ENCODE measurements at regions not wholly inside any gene's neighbourhood (a gene's known extent, or its start where the extent isn't known, plus 50 kb on each side); places are given as distances from the start of the nearest gene placed in this dataset.

DNA sequence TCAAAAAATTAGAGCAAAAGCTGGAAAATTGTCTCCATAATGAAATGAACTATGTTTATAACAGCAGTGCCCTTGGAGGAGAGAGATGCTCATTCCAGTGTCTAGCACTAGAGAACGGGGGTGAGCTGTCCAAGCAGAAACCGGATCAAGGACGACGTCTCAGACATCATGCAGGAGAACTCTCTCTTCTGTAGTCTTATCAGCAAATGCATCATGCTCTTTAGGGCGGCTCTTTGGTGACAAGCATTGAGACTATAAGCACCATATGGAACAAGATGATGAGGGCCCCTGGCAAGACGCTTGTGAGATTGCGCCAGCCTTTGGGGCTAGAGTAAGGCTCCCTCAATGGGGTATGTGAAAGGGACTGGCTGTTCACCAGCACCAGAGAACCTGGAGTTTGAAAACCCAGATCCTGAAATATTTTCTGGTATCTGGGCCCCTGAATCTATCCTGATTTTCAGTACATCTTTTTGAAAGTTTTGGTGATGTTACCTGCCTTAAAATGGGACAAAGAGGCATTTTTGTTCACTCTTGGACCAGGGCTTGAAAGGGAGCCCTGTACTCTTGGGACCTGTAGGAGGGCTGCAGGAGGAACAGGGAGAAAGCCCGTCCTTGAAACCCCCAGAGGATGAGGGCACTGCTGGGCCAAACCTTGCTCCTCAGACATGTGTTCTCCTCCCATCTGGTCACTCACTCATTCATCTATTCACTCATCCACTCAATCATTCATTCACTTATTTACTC lies 127.6 kb downstream of the TTLL2 start:
- TF ChIP-seq, protein P1, sequence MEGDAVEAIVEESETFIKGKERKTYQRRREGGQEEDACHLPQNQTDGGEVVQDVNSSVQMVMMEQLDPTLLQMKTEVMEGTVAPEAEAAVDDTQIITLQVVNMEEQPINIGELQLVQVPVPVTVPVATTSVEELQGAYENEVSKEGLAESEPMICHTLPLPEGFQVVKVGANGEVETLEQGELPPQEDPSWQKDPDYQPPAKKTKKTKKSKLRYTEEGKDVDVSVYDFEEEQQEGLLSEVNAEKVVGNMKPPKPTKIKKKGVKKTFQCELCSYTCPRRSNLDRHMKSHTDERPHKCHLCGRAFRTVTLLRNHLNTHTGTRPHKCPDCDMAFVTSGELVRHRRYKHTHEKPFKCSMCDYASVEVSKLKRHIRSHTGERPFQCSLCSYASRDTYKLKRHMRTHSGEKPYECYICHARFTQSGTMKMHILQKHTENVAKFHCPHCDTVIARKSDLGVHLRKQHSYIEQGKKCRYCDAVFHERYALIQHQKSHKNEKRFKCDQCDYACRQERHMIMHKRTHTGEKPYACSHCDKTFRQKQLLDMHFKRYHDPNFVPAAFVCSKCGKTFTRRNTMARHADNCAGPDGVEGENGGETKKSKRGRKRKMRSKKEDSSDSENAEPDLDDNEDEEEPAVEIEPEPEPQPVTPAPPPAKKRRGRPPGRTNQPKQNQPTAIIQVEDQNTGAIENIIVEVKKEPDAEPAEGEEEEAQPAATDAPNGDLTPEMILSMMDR (IDR thresholded peaks at IDR 0.05): no peak
- ATAC-seq (no peak), FAIRE-seq (no peak), DNase-seq (no peak)
- WGBS, 2 donors: 72 to 83% methylated on average over 8 of the region's 8 CpGs
- intact Hi-C loops (cut with DNase I): no loop called here
- no peaks in the 10 kb centered on the region for H3K27me3 ChIP-seq
- H3K9me3 ChIP-seq: no peaks in the 10 kb centered on the region
- H3K36me3 ChIP-seq: no peaks in the 10 kb centered on the region
- no peak overlapping the region for H3K27ac ChIP-seq
- no peak overlapping the region for H3K4me3 ChIP-seq
- no peaks in the 10 kb centered on the region for H3K4me1 ChIP-seq

DNA sequence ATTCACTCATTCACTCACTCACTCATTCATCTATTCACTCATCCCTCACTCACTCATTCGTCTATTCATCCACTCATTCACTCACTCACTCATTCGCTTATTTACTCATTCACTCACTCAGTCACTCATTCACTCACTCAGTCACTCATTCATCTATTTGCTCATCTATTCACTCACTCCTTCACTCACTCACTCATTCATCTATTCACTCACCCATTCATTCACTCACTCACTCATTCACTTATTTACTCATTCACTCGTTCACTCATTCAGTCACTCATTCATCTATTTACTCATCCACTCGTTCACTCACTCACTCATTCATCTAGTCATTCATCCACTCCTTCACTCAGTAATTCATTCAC lies 128.2 kb downstream of the TTLL2 start:
- FAIRE-seq (no peak), ATAC-seq (no peak), DNase-seq (no peak)
- Histone ChIP-seq H3K4me3 (no peak overlapping the region), H3K36me3 (no peaks in the 10 kb centered on the region), H3K27ac (no peak overlapping the region), H3K4me1 (no peaks in the 10 kb centered on the region), H3K27me3 (no peaks in the 10 kb centered on the region), H3K9me3 (no peaks in the 10 kb centered on the region)
- intact Hi-C loops (cut with DNase I): no loop called here
- TF ChIP-seq, protein P1 (IDR thresholded peaks at IDR 0.05): no peak
- WGBS, 2 donors: 78 to 89% methylated on average over 4 of the region's 4 CpGs

DNA sequence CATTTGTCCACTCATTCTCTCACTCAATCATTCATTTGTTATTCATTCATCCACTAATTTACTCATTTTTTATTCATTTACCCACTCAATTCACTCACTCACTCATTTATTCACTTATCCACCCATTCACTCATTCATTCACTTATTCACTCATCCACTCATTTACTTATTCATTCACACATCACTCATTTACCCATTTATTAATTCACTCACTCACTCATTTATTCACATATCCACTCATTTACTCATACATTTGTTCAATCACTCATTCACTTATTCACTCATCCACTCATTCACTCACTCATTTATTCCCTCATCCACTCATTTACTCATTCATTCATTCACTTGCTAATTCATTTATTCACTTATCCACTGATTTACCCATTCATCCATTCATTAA lies 129.1 kb downstream of the TTLL2 start:
- no peaks in the 10 kb centered on the region for H3K9me3 ChIP-seq
- no peak overlapping the region for H3K27ac ChIP-seq
- TF ChIP-seq, protein P1 (IDR thresholded peaks at IDR 0.05): no peak
- FAIRE-seq (no peak), ATAC-seq (no peak), DNase-seq (no peak)
- no peaks in the 10 kb centered on the region for H3K4me1 ChIP-seq
- H3K4me3 ChIP-seq: no peak overlapping the region
- intact Hi-C loops (cut with DNase I): no loop called here
- H3K27me3 ChIP-seq: no peaks in the 10 kb centered on the region
- H3K36me3 ChIP-seq: no peaks in the 10 kb centered on the region

DNA sequence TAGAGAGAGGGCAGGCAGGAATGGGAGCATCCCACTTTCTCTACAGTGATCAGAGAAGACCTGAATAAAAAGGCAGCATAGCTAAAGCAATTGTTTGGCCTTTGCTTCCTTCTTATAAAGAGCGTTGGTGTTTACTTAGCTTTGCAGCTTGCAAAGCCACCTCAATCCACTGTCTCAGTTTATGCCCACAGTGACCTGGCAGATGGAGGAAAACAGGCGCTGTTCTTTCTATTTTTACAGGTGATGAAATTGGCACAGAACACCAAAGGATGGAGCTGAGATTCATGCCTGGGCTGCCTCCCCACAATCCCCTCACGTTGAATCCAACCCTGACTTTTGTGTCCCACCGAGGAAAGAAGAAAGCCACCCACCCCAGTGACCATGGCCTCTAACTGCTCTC lies 130.5 kb downstream of the TTLL2 start:
- intact Hi-C loops (cut with DNase I): no loop called here
- no peak for DNase-seq
- no peaks in the 10 kb centered on the region for H3K9me3 ChIP-seq
- TF ChIP-seq, protein P1 (IDR thresholded peaks at IDR 0.05): no peak
- WGBS, 2 donors: 54 to 65% methylated on average over 4 of the region's 4 CpGs
- no peak overlapping the region for H3K4me3 ChIP-seq
- FAIRE-seq: no peak
- H3K4me1 ChIP-seq: no peaks in the 10 kb centered on the region
- no peak for ATAC-seq
- no peaks in the 10 kb centered on the region for H3K36me3 ChIP-seq
- no peaks in the 10 kb centered on the region for H3K27me3 ChIP-seq
- H3K27ac ChIP-seq: no peak overlapping the region

DNA sequence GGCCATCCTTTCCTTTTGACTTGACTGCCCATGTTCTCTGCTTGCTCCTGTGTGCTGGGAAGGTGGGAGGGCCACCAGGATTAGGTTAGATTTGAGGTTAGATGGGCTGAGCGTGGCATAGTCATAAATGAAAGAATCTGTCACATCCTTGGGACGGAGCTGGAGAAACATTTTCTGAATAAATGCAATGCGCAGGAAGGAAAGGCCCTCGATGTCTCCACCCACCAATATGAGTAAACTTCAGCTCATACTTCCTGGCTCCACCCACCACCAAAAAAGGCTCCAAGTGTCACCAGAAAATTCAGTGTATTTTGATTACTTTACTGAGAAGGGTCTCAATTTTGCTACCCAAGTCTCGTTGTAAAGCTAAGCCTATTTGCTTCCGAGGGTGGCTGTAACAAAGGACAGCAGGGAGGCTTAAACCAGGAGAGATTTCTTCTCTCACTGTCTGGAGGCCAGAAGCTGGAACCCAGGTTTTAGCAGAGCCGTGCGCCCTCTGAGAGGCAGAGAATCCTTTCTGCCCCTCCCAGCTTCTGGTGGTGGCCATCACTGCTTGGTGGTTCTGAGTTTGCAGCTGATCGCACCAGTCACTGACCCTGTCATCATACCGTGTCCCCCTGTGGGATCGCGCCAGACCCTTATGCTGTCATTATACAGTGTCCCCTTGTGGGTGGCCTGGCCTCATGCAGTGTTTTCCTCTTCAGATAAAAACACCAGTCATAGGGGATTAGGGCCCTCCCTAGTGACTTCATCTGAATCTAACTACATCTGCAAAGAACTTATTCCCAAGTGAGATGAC lies 137.8 kb downstream of the TTLL2 start:
- Histone ChIP-seq H3K4me1 (no peaks in the 10 kb centered on the region), H3K9me3 (no peaks in the 10 kb centered on the region), H3K27me3 (no peaks in the 10 kb centered on the region), H3K36me3 (no peaks in the 10 kb centered on the region), H3K27ac (no peak overlapping the region), H3K4me3 (no peak overlapping the region)
- WGBS, 2 donors: 87 to 89% methylated on average over 12 of the region's 12 CpGs
- TF ChIP-seq, protein P1 (IDR thresholded peaks at IDR 0.05): no peak
- no peak for DNase-seq
- no peak for ATAC-seq
- intact Hi-C loops (cut with DNase I): no loop called here
- FAIRE-seq: no peak
